ENCODE measurements at regions not wholly inside any gene's neighbourhood (a gene's known extent, or its start where the extent isn't known, plus 50 kb on each side); places are given as distances from the start of the nearest gene placed in this dataset.

- H3K27me3 ChIP-seq (replicated peaks; ENCODE audit: insufficient read depth, low read length) = no peaks in the 10 kb centered on the region; the same call in 1 of the 2 replicates
- no peak overlapping the region for H3K4me2 ChIP-seq (ENCODE audit: low read depth, low read length)
- H3K9me3 ChIP-seq (replicated peaks; ENCODE audit: insufficient read depth, low read length) = no peaks in the 10 kb centered on the region
- H3K4me1 ChIP-seq (ENCODE audit: low read length) = peaks cover 10% of the 10 kb centered on the region
- no peaks in the 10 kb centered on the region for H3K36me3 ChIP-seq (replicated peaks; ENCODE audit: insufficient read depth, low read length)
- no peak overlapping the region for H2AFZ ChIP-seq (ENCODE audit: low read length)
- no peak for DNase-seq
- H3K79me2 ChIP-seq (ENCODE audit: low read length) = no peaks in the 10 kb centered on the region
- H3K4me3 ChIP-seq (ENCODE audit: low read length) = no peak overlapping the region
- H3K9ac ChIP-seq (ENCODE audit: low read length) = no peak overlapping the region
- TF ChIP-seq, protein P1, sequence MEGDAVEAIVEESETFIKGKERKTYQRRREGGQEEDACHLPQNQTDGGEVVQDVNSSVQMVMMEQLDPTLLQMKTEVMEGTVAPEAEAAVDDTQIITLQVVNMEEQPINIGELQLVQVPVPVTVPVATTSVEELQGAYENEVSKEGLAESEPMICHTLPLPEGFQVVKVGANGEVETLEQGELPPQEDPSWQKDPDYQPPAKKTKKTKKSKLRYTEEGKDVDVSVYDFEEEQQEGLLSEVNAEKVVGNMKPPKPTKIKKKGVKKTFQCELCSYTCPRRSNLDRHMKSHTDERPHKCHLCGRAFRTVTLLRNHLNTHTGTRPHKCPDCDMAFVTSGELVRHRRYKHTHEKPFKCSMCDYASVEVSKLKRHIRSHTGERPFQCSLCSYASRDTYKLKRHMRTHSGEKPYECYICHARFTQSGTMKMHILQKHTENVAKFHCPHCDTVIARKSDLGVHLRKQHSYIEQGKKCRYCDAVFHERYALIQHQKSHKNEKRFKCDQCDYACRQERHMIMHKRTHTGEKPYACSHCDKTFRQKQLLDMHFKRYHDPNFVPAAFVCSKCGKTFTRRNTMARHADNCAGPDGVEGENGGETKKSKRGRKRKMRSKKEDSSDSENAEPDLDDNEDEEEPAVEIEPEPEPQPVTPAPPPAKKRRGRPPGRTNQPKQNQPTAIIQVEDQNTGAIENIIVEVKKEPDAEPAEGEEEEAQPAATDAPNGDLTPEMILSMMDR (IDR thresholded peaks at IDR 0.05; ENCODE audit: low read length) = no peak
- no peak for TF ChIP-seq EZH2 (optimal IDR thresholded peaks at IDR 0.05; ENCODE audit: low read depth, low read length)
- no peak for TF ChIP-seq EZH2phosphoT487 (IDR thresholded peaks at IDR 0.05; ENCODE audit: low read length)
- H4K20me1 ChIP-seq (ENCODE audit: insufficient read depth, low read length) = no peaks in the 10 kb centered on the region
- H3K9me2 ChIP-seq (replicated peaks; ENCODE audit: insufficient read depth, low read length) = no peaks in the 10 kb centered on the region
- no peak overlapping the region for H3K27ac ChIP-seq (ENCODE audit: low read length)
- H3F3A ChIP-seq (ENCODE audit: insufficient read depth, low read length) = no peaks in the 10 kb centered on the region
Observed at GRCh38 chr11:27910186-27910931, 197.6 kb downstream of the KIF18A start.

GRCh38 chr11:27909386-27909785 is 198.6 kb downstream of the KIF18A start:
- H3K4me2 ChIP-seq (ENCODE audit: low read depth, low read length) = no peak overlapping the region

GRCh38 chr11:27908621-27909020 is 199.3 kb downstream of the KIF18A start:
- Histone ChIP-seq H3K27ac (ENCODE audit: low read length) (no peak overlapping the region), H3K4me2 (ENCODE audit: low read depth, low read length) (no peak overlapping the region), H3K9ac (ENCODE audit: low read length) (no peak overlapping the region), H3K9me3 (replicated peaks; ENCODE audit: insufficient read depth, low read length) (no peaks in the 10 kb centered on the region), H3K36me3 (replicated peaks; ENCODE audit: insufficient read depth, low read length) (no peaks in the 10 kb centered on the region), H2AFZ (ENCODE audit: low read length) (no peak overlapping the region), H4K20me1 (ENCODE audit: insufficient read depth, low read length) (no peaks in the 10 kb centered on the region), H3F3A (ENCODE audit: insufficient read depth, low read length) (no peaks in the 10 kb centered on the region), H3K9me2 (replicated peaks; ENCODE audit: insufficient read depth, low read length) (no peaks in the 10 kb centered on the region), H3K4me3 (ENCODE audit: low read length) (no peak overlapping the region), H3K79me2 (ENCODE audit: low read length) (no peaks in the 10 kb centered on the region), H3K27me3 (replicated peaks; ENCODE audit: insufficient read depth, low read length) (no peaks in the 10 kb centered on the region; the same call in 1 of the 2 replicates), H3K4me1 (ENCODE audit: low read length) (peaks cover 10% of the 10 kb centered on the region)
- TF ChIP-seq EZH2phosphoT487 (IDR thresholded peaks at IDR 0.05; ENCODE audit: low read length) (no peak), EZH2 (optimal IDR thresholded peaks at IDR 0.05; ENCODE audit: low read depth, low read length) (no peak)
- TF ChIP-seq, protein P1 (IDR thresholded peaks at IDR 0.05; ENCODE audit: low read length) = no peak
- no peak for DNase-seq

More at GRCh38 chr11:27909386-27909785, 198.6 kb downstream of the KIF18A start:
- no peaks in the 10 kb centered on the region for H3K9me3 ChIP-seq (replicated peaks; ENCODE audit: insufficient read depth, low read length)
- DNase-seq = no peak
- peaks cover 10% of the 10 kb centered on the region for H3K4me1 ChIP-seq (ENCODE audit: low read length)
- no peak overlapping the region for H3K4me3 ChIP-seq (ENCODE audit: low read length)
- no peak overlapping the region for H3K27ac ChIP-seq (ENCODE audit: low read length)
- no peaks in the 10 kb centered on the region for H3K9me2 ChIP-seq (replicated peaks; ENCODE audit: insufficient read depth, low read length)
- no peaks in the 10 kb centered on the region for H3F3A ChIP-seq (ENCODE audit: insufficient read depth, low read length)
- H2AFZ ChIP-seq (ENCODE audit: low read length) = no peak overlapping the region
- no peaks in the 10 kb centered on the region for H3K79me2 ChIP-seq (ENCODE audit: low read length)
- no peak overlapping the region for H3K9ac ChIP-seq (ENCODE audit: low read length)
- TF ChIP-seq, protein P1 (IDR thresholded peaks at IDR 0.05; ENCODE audit: low read length) = no peak
- no peak for TF ChIP-seq EZH2phosphoT487 (IDR thresholded peaks at IDR 0.05; ENCODE audit: low read length)
- no peak for TF ChIP-seq EZH2 (optimal IDR thresholded peaks at IDR 0.05; ENCODE audit: low read depth, low read length)
- H3K27me3 ChIP-seq (replicated peaks; ENCODE audit: insufficient read depth, low read length) = no peaks in the 10 kb centered on the region; the same call in 1 of the 2 replicates
- no peaks in the 10 kb centered on the region for H3K36me3 ChIP-seq (replicated peaks; ENCODE audit: insufficient read depth, low read length)
- H4K20me1 ChIP-seq (ENCODE audit: insufficient read depth, low read length) = no peaks in the 10 kb centered on the region

All from MM.1S (cell line).